ENCODE measurements at regions not wholly inside any gene's neighbourhood (a gene's known extent, or its start where the extent isn't known, plus 50 kb on each side); places are given as distances from the start of the nearest gene placed in this dataset.

- no peak for DNase-seq (ENCODE audit: low spot score)
- Histone ChIP-seq H3K4me1 (no peaks in the 10 kb centered on the region), H3K27me3 (no peaks in the 10 kb centered on the region), H3K27ac (no peak overlapping the region), H3K9me3 (no peaks in the 10 kb centered on the region), H3K4me3 (no peak overlapping the region), H3K36me3 (no peaks in the 10 kb centered on the region)
- TF ChIP-seq, protein P1, sequence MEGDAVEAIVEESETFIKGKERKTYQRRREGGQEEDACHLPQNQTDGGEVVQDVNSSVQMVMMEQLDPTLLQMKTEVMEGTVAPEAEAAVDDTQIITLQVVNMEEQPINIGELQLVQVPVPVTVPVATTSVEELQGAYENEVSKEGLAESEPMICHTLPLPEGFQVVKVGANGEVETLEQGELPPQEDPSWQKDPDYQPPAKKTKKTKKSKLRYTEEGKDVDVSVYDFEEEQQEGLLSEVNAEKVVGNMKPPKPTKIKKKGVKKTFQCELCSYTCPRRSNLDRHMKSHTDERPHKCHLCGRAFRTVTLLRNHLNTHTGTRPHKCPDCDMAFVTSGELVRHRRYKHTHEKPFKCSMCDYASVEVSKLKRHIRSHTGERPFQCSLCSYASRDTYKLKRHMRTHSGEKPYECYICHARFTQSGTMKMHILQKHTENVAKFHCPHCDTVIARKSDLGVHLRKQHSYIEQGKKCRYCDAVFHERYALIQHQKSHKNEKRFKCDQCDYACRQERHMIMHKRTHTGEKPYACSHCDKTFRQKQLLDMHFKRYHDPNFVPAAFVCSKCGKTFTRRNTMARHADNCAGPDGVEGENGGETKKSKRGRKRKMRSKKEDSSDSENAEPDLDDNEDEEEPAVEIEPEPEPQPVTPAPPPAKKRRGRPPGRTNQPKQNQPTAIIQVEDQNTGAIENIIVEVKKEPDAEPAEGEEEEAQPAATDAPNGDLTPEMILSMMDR (IDR thresholded peaks at IDR 0.05): no peak
Measured at GRCh38 chr20:52481443-52481842, 289.9 kb upstream of the ZFP64 start.

DNA sequence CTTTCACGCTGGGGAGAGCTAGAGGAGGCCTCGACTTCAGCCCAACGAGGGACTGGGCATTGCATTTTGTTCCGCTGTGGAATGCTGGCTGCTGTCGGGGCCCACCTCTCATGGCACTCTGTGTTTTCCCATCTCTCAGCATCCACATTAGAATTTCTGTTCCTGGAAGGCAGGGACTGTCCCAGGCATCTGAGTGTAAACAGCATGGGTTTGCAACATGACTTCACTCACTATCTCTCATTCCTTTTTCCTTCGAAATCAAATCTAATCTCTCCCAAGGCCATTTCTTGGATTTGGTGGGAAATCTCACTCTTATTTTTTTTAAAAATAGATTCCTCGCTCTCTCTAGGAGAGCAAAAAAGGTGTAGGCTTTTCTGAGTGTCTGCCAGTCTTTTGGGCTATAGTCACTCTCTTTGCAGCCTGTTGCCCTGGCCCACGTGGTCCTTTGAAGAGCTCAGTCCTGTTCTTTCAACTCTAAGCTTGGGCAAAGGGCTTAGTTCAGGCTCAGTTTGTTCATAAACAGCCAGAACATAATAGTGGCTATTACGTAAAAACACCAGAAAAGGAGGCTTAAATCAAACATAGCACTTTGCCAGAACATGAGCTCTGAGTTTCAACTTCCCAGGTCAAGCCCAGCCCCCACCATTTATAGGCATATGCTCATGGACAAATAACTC lies 284.6 kb upstream of the ZFP64 start:
- no peaks in the 10 kb centered on the region for H3K36me3 ChIP-seq
- no peaks in the 10 kb centered on the region for H3K9me3 ChIP-seq
- no peaks in the 10 kb centered on the region for H3K27me3 ChIP-seq
- no peak for DNase-seq (ENCODE audit: low spot score)
- TF ChIP-seq, protein P1 (IDR thresholded peaks at IDR 0.05): no peak
- no peak overlapping the region for H3K27ac ChIP-seq
- no peaks in the 10 kb centered on the region for H3K4me1 ChIP-seq
- H3K4me3 ChIP-seq: no peak overlapping the region

DNA sequence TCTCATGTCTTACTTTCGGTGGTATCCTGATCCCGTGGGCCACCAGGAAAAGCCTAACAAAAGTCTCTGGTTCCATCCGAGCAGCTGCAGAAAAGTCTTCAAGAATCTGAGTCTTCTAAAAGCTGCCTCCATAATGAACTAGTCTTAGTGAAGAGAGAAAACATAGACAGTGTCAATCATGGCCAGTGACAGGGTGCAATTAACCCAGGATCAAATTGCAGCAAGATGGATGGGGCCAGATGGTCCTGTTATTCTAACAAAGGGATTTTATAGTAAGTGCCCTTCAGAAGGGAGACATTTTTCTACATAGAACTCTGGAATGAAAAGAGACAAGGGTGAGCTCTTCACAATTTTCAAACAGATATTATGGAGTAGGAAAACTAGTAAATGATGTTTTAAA lies 281.6 kb upstream of the ZFP64 start:
- H3K4me3 ChIP-seq: no peak overlapping the region
- DNase-seq (ENCODE audit: low spot score): no peak
- no peaks in the 10 kb centered on the region for H3K27me3 ChIP-seq
- no peaks in the 10 kb centered on the region for H3K36me3 ChIP-seq
- no peak overlapping the region for H3K27ac ChIP-seq
- no peaks in the 10 kb centered on the region for H3K4me1 ChIP-seq
- no peaks in the 10 kb centered on the region for H3K9me3 ChIP-seq
- TF ChIP-seq, protein P1 (IDR thresholded peaks at IDR 0.05): no peak

DNA sequence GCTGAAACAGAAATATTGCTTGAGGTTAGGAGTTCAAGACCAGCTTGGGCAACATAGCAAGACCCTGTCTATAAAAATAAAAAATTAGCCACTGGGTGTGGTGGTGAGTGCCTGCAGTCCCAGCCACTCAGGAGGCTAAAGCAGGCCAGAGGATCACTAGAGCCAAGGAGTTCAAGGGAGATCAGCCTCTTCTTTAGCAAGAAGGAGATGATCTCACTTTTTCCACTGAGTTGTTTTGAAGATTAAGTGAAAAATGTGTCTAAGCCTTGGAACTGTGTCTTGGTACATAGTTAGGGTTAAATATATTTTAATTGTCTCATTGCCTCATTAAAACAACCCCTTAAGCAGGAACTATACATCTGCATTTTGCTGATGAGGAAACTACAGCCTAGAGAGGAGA lies 279.0 kb upstream of the ZFP64 start:
- no peak overlapping the region for H3K4me3 ChIP-seq
- DNase-seq (ENCODE audit: low spot score): no peak
- no peaks in the 10 kb centered on the region for H3K4me1 ChIP-seq
- H3K9me3 ChIP-seq: no peaks in the 10 kb centered on the region
- TF ChIP-seq, protein P1 (IDR thresholded peaks at IDR 0.05): no peak
- H3K27ac ChIP-seq: no peak overlapping the region
- H3K36me3 ChIP-seq: no peaks in the 10 kb centered on the region
- no peaks in the 10 kb centered on the region for H3K27me3 ChIP-seq

- TF ChIP-seq, protein P1 (IDR thresholded peaks at IDR 0.05): no peak
- H3K27ac ChIP-seq: no peak overlapping the region
- no peak overlapping the region for H3K4me3 ChIP-seq
- no peaks in the 10 kb centered on the region for H3K27me3 ChIP-seq
- H3K4me1 ChIP-seq: no peaks in the 10 kb centered on the region
- no peak for DNase-seq (ENCODE audit: low spot score)
- H3K9me3 ChIP-seq: peaks cover 0 to 3% of the 10 kb centered on the region in 2 donors
- no peaks in the 10 kb centered on the region for H3K36me3 ChIP-seq
Measured at GRCh38 chr20:52469128-52469527, 277.5 kb upstream of the ZFP64 start.

DNA sequence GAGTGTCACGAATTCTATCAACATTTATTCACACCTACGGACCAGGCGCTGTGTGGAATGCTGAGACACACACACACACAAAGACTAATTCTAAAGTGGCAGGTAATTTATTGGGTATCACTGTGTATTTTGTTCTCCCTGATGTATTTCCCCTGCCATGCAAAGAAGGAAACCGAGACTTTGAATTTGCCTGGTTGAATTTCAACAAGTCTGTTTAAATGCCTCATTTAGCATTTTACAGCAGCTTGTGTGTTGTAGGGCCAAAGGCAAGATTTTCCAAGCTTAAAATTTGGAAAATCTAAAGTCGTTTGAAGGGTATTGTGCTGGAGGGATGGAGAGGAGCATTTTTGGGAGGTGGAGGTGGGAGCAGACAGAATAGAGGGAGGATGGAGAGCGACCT lies 274.4 kb upstream of the ZFP64 start:
- Histone ChIP-seq H3K4me1 (no peaks in the 10 kb centered on the region), H3K27ac (no peak overlapping the region), H3K36me3 (no peaks in the 10 kb centered on the region), H3K27me3 (no peaks in the 10 kb centered on the region), H3K9me3 (peaks cover 0 to 3% of the 10 kb centered on the region in 2 donors), H3K4me3 (no peak overlapping the region)
- no peak for DNase-seq (ENCODE audit: low spot score)
- TF ChIP-seq, protein P1 (IDR thresholded peaks at IDR 0.05): no peak
